ENCODE measurements at regions not wholly inside any gene's neighbourhood (a gene's known extent, or its start where the extent isn't known, plus 50 kb on each side); places are given as distances from the start of the nearest gene placed in this dataset.

DNA sequence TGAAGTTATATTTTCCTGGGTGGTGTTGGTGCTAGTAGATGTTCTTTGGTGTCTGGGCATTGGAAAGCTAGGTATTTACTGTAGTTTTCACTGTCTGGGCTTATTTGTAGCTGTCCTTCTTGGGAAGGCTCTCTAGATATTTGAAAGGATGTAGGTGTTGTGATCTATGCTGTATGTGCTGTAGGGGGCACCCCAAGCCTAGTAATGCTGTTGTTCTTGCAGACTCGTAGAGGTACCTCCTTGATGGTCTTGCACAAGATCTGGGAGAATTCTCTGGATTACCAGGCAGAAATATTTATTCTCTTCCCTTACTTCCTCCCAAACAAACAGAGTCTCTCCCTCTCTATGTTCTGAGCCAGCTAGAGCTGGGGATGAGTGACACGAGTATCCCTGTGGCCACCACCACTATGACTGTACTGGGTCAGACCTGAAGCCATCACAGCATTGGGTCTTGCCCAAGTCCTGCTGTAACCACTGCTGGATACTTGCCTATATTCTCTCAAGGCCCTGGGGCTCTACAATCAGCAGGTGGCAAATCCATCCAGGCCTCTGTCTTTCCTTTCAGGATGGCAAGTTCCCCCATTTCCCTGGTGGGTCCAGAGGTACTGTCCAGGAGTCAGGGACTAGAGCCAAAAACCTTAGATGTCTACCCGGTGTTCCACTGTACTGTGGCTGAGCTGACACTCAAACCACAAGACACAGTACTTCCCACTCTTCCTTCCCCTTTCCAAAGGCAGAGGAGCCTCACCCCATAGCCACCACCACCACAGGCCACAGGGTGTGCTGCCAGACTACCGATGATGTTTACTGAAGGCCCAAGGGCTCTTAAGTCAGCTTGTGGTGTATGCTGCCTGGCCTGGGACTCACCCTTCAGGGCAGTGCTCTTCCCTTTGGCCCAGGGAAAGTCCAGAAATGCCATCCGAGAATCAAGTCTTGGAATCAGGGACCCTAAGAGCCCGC lies 195.2 kb upstream of the DPPA4 start:
- DNase-seq (ENCODE audit: low read depth in 2 of 2) = peak in 1 of 2 donors; percentile 8

DNA sequence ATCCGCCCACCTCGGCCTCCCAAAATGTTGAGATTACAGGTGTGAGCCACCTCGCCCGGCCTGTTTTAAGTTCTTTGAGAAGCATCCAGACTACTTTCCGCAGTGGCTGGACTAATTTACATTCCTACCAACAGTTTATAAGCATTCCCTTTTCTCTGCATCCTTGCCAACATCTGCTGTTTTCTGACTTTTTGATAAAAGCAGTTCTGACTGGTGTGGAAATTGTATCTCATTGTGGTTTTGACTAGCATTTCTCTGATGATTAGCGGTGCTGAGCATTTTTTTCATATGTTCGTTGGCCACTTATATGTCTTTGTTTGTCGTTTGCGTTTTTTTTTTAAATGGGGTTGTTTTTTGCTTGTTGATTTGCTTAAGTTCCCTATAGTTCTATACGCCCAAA lies 208.4 kb upstream of the DPPA4 start:
- DNase-seq (ENCODE audit: low read depth in 2 of 2) = no peak

DNA sequence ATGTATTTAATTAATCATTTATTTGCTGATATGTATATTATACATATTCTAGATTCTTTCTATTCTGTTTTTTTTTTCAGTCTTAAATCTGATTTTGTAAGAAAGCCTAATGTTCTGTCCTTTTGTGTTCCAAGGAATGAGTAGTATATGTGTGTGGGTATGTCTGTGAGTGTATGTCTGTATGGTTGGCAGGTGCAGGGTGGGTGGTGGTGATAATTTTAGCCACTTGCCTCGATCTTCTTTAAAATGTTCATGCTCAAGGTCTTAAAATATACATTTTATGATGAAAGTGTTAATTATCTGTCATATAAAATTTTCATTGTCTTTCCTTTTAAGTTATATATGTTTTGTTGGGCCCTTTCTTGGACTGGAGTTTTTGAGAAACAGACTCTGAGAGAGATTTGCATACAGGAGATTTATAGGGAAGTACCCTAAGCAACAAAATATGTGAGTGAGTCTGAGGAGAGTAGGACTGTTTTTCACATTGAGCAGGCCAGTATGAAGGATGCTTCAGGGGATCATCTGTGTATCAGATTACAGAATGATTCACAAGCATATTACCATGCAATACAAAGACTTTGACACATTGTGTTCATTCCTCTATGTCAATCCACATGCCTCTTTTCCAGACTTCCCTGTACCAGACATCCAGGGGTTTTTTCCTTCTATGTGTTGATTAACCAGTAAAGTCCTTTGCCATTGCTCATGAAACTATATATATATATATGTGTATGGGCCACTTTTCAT lies 211.0 kb upstream of the DPPA4 start:
- DNase-seq (ENCODE audit: low read depth in 2 of 2) = no peak

DNA sequence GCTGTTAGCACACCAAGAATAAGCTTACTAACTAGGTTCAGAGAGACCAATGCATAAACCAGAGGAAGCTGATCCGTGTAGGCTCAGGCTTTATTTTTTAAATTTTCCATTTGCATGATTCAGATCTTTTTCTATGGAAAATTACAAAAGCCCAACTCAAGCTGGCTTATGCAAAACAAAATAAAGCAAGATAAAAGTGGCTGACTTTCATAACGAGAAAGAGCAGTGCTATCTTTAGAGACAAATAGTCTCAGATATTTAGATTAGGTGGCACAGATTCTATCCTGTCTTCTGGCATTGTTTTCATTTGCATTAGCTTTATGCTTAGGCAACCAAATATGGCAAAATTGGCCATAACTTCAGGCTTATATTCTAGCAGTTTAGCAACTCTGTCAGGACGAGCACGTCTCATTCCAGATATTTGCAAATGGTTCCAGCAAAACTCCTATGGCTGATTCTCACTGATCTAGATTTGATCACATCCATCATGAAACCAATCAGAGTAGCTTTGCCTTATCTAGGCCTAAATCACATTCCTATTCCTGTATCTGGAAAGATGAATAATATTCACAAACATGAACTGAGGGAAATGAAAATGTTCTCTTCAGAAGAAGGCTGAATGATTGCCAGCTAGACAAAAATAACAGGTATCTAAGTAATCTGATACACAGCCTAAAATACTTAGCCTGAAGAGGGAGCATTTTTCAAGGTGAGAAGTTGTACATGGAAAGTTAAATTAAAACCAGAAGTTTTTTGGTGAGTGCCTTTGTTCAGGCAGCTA lies 216.4 kb upstream of the DPPA4 start:
- DNase-seq (ENCODE audit: low read depth in 2 of 2) = no peak

DNA sequence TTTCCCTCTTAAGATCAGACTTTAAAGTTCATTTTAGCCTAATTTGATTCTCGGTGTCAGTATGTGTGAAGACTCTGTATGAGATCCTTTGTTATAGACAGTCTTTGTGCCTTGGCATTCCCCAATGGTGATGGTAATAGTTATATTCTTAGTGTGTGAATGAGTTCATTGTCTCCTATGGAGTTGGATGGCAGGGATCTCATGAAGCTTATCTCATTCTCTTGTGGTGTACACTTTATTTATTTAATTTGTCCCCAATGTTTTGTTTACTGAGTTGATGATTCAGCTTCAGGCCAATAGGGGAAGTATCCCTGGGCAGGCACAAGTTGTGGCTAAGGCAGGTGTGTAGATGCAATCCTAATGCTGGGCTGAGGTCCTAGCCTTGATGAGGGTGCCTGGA lies 222.0 kb upstream of the DPPA4 start:
- no peak for DNase-seq (ENCODE audit: low read depth in 2 of 2)

DNA sequence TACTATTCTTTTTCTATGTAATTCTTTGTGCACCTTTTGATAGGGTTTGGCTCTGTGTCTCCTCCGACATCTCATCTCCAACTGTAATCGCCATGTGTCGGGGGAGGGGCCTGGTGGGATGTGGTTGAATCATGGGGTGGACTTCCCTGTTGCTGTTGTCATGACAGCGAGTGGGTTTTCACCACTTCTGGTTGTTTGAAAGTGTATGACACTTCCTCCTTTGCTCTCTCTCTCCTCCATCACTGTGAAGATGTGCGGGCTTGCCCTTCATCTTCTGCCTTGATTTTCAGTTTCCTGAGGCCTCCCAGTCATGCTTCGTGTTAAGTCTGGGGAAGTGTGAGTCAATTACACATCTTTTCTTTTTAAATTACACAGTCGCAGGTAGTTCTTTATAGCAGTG lies 225.8 kb upstream of the DPPA4 start:
- no peak for DNase-seq (ENCODE audit: low read depth in 2 of 2)

DNA sequence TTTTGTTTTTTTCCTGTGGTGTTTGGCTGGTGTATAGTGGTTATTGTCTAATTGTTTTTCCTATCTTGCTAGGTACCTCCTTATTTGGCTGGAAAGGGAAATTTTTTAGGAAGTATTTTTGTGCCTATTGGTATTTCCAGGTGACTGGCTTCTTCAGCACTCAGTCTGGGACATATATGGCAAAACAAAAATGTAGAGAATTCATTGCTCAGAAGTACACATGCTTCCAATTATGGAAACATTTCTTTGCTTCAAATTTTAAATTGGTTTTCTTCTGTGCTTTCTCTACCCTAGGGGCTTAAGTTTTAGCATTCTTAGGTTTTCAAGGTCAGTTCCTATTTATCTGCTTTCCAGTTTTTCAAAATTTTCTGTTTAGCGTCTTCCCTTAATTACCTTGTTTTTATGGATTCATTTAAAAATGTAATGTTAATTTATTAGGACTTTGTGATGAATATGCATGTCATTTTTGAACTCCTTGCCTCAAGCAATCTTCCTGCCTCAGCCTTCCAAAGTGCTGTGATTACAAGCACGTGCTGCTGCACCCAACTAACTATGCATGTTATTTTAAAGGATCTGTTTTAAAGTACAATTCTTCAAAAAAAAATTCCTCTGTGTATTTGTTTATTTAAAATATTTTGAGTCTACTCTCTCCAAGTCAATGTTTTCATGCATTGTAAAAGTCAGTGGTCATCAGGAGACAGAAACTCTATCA lies 231.9 kb upstream of the DPPA4 start:
- DNase-seq (ENCODE audit: low read depth in 2 of 2) = no peak

DNA sequence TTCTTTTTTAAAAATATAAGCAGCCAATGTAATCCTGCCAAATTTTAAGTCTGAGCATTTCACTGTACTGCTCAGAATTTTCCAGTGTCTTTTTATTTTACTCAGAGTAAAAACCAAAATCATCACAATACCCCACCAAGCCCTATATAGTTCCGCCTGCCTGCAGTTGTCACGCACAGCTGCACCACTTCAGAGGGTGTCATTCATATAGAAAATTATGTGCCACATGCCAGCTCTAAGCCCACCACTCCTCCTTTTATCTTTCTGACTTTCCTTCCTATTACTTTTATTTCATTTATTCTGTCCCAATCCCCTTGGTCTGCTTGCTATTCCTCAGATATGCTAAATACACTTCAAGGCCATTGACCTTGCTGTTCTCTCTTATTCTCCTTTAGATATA lies 233.1 kb upstream of the DPPA4 start:
- DNase-seq (ENCODE audit: low read depth in 2 of 2) = no peak

DNA sequence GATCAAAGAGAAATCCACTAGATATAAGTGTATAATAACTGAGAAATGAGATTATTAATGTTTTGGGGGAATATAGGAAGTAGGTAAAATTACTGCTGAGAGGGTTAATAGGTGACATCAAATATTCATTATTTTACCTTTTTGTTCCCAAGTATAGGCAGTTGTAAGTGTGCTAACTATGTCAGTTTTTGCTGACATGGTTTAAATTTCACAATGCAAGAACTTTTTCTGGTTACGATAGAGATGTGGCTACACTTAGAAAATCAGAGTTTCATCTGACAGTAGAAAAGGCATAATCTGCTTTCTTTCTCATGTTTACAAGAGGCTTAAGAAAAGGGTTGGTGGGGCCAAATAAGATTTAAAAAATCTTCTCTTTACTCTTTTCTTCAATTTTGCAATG lies 235.0 kb upstream of the DPPA4 start:
- no peak for DNase-seq (ENCODE audit: low read depth in 2 of 2)

DNA sequence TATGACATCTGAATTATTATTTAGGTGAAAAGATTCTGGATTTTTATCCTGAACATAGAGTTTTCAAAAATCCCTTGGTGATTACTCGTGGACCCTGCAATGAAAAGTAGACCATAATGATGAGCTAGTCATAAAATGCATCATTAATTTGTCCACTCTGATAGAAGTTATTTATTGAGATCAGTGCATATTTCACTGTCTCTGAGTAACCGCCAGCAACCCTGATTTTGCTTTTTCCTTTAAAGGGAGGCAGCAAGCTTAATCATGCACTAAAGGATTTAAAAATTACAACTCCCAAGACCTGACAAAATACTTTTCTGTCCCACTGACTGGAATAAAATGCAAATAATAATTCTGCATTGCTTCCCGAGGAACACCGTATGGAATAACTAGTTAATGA lies 259.6 kb upstream of the DPPA4 start:
- DNase-seq (ENCODE audit: low read depth in 2 of 2) = no peak

DNA sequence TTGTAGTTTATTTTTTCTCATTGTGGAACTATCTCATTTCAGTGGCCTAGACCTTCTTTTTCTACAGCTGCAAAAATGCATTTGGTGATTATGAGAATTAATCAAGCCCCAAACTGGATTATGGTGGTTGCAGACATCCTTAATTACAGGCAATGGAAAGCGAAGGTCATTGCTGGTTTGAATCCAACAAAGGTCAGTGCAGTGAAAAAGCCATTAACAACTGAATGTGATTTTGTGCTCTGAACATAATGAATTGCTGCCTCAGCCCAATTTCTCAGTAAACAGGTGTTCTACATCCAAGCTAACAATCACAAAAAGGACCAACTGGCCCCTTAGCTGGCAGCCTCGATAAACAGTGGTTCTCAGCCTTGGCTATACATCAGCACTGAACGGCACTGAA lies 260.1 kb upstream of the DPPA4 start:
- no peak for DNase-seq (ENCODE audit: low read depth in 2 of 2)

DNA sequence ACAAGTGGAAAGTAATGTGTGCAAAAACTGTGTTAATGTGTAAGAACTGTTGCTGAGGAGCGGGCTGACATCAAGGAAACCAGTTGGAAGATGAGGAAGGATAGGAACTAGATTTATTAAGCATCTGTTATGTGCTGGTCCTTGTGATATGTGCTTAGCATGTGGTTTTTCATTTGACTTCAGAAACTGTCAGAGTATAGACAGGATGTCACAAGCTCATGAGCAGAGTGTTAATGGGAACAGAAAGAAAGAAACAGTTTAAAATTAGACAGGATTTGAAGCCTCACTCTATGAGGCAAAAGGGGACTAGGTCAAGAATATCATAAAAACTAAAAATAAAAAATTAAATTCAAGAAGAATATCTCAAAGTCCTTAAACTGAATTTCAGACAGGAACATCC lies 270.6 kb upstream of the DPPA4 start:
- DNase-seq (ENCODE audit: low read depth in 2 of 2) = no peak

DNA sequence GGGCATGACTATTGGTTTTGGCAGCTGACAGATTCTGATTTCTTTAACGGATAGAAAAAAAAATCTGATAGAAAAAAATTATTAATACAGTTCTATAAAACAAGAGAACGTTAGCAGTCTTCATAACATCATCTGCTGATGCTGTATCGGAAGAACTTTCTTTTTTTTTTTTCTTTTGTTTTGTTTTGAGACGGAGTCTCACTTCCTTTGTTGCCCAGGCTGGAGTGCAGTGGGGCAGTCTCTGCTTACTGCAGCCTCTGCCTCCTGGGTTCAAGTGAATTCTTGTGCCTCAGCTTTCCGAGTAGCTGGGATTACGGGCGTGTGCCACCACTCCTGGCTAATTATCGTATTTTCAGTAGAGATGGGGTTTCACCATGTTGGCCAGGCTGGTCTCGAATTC lies 271.2 kb upstream of the DPPA4 start:
- DNase-seq (ENCODE audit: low read depth in 2 of 2) = no peak

DNA sequence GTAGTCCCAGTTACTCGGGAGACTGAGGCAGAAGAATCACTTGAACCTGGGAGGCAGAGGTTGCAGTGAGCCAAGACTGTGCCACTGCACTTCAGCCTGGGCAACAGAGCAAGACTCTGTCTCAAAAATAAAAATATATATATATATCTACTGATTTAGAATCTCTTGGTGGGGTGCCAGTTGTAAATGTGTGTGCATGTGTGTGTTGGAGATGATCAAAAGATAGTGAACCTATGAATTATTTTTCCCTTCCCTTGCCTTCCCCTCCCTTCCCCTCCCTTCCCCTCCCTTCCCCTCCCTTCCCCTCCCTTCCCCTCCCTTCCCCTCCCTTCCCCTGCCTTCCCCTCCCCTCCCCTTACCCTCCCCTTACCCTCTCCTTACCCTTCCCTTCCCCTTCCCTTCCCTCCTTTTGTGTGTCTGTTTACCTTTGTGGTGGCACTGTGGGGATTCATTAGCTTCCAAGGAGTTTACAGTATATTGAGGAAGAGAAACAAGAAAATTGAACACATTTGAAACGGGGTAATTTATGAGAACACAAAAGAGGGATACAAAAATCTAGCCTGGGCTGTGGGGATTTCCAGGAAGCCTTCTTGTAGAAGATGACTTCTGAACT lies 281.5 kb upstream of the DPPA4 start:
- no peak for DNase-seq (ENCODE audit: low read depth in 2 of 2)

DNA sequence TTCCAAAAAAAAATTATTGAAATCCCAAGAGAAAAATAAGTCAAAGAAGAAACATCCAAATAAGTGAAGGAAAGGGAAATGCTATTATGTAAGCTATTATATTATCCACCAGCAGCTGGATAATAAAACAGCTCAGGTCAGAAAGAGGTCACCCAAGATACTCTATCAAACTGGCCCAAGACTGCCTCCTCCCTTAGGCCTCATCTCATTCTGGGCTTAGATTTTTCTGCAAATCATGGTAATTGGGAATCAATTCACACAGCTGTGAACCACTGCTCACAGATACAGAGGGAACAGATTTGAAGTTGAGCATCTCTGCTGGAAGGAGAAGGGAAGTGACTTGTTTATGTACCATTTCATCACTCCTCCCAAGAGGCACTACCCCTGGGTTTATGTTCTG lies 294.6 kb upstream of the DPPA4 start:
- DNase-seq (ENCODE audit: low read depth in 2 of 2) = no peak

DNA sequence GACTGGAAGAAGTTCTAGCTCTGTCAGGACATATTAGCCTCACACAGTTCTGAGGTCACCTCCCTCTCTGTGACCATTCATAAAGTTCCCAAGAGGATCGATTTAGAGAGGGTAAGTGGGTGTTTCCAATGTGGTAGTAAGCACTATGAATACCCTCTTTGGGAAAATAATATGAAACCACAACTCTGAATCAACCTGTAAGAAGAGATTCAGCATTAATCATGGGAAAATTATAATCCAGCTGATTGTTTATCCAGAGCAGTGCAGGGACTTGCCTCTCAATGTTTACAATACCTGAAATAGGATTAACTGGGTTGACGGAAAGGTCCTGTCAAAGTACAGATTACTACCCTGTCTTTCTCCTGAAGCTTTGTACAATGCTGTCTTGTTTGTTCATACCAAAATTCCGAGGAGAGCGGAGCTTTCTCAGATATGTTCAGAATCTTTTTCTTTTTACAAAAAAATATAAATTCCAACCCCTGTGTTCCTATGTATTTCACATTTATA lies 302.9 kb upstream of the DPPA4 start:
- DNase-seq (ENCODE audit: low read depth in 2 of 2) = no peak

DNA sequence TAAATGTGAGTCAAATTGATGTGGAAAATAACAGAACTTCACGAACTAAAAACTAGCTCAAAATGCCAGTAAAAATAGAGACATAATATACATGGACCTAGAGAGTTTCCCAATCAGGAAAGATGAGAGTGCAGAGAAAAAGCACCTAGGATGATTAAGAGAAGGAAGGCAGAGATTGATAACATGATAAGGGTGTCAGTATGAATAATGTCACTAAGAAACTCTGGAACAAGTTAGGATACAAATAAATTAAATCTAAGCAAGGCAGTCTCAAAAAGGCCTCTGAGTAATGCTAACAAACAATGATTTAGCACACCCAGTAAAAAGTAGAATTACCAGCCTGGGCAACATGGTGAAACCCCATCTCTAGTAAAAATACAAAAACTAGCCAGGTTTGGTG lies 304.7 kb upstream of the DPPA4 start:
- DNase-seq (ENCODE audit: low read depth in 2 of 2) = no peak

DNA sequence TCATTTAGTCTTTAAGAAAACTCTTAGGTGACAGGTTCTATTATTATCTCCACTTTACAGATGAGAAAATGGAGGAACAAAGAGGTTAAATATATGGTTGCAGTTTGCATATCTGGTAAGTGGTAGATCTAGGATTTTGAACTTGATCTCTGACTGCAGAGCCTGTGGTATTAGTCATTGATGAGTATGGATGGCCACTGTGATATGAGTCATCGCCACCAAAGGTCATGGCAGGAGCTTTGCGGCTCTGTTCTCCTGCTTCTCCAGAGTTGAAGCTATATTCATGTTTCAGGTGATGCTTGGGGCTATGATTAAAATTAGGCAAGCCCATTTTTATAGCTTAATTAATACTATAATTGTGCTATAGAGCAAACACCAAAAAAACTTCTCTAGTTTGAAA lies 306.2 kb upstream of the DPPA4 start:
- no peak for DNase-seq (ENCODE audit: low read depth in 2 of 2)

DNA sequence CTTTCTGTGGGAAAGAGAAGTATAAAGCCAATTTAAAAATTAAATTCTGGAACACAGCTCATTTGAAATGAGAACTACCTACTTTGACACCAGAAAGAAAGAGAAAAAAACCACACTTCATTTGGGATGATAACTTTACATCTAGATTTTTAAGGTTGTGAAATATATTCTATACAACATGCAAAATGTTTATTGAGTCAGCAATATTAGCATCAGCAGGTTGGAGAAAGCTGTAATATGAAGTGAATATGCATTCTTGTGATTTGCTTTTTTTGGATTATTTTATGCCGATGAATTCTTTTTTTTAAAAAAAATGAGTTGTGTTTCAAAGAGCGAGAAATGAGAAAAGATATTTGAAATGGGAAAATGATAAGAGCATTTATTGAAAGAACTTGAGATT lies 307.0 kb upstream of the DPPA4 start:
- no peak for DNase-seq (ENCODE audit: low read depth in 2 of 2)

DNA sequence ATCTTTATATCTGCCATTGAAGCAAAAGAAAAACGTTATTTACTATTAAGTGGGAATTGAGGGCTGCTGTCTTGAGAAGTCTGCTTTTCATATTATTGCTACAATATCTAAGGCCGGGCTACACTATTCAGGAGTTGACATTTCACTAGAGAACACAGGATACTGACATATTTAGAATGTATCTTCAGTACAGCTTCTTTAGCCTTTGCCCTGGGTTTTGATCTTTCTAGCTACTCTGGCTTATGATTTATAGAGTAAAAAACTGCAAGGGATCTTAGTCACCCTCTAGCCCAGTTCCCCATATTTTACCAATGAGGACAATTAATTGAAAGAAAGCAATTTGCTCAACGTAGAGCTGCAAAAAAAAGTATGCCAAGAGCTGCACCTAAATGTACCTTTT lies 307.4 kb upstream of the DPPA4 start:
- no peak for DNase-seq (ENCODE audit: low read depth in 2 of 2)

DNA sequence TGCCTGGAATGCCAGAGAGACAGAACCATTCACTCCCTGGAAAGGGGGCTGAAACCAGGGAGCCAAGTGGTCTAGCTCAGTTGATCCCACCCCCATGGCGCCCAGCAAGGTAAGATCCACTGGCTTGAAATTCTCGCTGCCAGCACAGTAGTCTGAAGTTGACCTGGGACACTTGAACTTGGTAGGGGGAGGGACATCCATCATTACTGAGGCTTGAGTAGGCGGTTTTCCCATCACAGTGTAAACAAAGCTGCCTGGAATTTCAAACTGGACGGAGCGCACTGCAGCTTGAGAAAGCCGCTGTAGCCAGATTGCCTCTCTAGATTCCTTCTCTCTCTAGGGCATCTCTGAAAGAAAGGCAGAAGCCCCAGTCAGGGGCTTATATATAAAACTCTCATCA lies 310.7 kb upstream of the DPPA4 start:
- no peak for DNase-seq (ENCODE audit: low read depth in 2 of 2)

Measured in stimulated activated CD8-positive, alpha-beta memory T cell treated with anti-CD3 and anti-CD28 coated beads, Interleukin-15, amount 100 ng/mL, for 4 hours (primary cell).